ELF-1 (cell line): ENCODE measurements at regions not wholly inside any gene's neighbourhood (a gene's known extent, or its start where the extent isn't known, plus 50 kb on each side); places are given as distances from the start of the nearest gene placed in this dataset.
"Not testable (repeated sequence)": the region's sequence is repeated elsewhere in the genome, so short reads cannot be mapped to it uniquely, and the experiment has no call there.

ENCODE experiments used
- DNase-seq: peaks from one replicate; pipeline ENCODE4 v3.0.0-alpha.2; 2016; ENCODE audit warnings: low read depth, low spot score

- DNase-seq = no peak
Observed at GRCh38 chr9:102178811-102179210, 440.4 kb upstream of the GRIN3A start.

- DNase-seq = not testable (repeated sequence)
Observed at GRCh38 chr9:102174202-102174601, 435.8 kb upstream of the GRIN3A start.

- no peak for DNase-seq
Observed at GRCh38 chr9:102164247-102164646, 425.8 kb upstream of the GRIN3A start.

- peak; percentile 23 for DNase-seq
Observed at GRCh38 chr9:102153081-102153480, 414.6 kb upstream of the GRIN3A start.

GRCh38 chr9:102135768-102136167, 397.3 kb upstream of the GRIN3A start:
- DNase-seq = no peak

GRCh38 chr9:102124465-102124864, 386.0 kb upstream of the GRIN3A start:
- no peak for DNase-seq

GRCh38 chr9:102114557-102114956, 376.1 kb upstream of the GRIN3A start:
- no peak for DNase-seq

GRCh38 chr9:102113191-102113590, 374.7 kb upstream of the GRIN3A start:
- DNase-seq = no peak

GRCh38 chr9:102106439-102106838, 368.0 kb upstream of the GRIN3A start:
- no peak for DNase-seq

- no peak for DNase-seq
Observed at GRCh38 chr9:102101723-102102122, 363.3 kb upstream of the GRIN3A start.

GRCh38 chr9:102087141-102087540, 348.7 kb upstream of the GRIN3A start:
- no peak for DNase-seq

GRCh38 chr9:102085548-102085947, 347.1 kb upstream of the GRIN3A start:
- no peak for DNase-seq

- DNase-seq = no peak
Observed at GRCh38 chr9:102072059-102072764, 333.8 kb upstream of the GRIN3A start.

- DNase-seq = no peak
Observed at GRCh38 chr9:102069969-102070368, 331.5 kb upstream of the GRIN3A start.

GRCh38 chr9:102054811-102055210, 316.4 kb upstream of the GRIN3A start:
- no peak for DNase-seq

- DNase-seq = no peak
Observed at GRCh38 chr9:102049586-102050246, 311.3 kb upstream of the GRIN3A start.

- DNase-seq = no peak
Observed at GRCh38 chr9:102047549-102047948, 309.1 kb upstream of the GRIN3A start.

GRCh38 chr9:102044133-102044532, 305.7 kb upstream of the GRIN3A start:
- no peak for DNase-seq

- DNase-seq = no peak
Observed at GRCh38 chr9:102038006-102038405, 299.6 kb upstream of the GRIN3A start.

- no peak for DNase-seq
Observed at GRCh38 chr9:102035929-102036328, 297.5 kb upstream of the GRIN3A start.

- no peak for DNase-seq
Observed at GRCh38 chr9:102032614-102033013, 294.2 kb upstream of the GRIN3A start.

- DNase-seq = no peak
Observed at GRCh38 chr9:102000956-102001355, 262.5 kb upstream of the GRIN3A start.

- no peak for DNase-seq
Observed at GRCh38 chr9:101999441-101999840, 261.0 kb upstream of the GRIN3A start.
